ENCODE measurements at regions not wholly inside any gene's neighbourhood (a gene's known extent, or its start where the extent isn't known, plus 50 kb on each side); places are given as distances from the start of the nearest gene placed in this dataset.

DNA sequence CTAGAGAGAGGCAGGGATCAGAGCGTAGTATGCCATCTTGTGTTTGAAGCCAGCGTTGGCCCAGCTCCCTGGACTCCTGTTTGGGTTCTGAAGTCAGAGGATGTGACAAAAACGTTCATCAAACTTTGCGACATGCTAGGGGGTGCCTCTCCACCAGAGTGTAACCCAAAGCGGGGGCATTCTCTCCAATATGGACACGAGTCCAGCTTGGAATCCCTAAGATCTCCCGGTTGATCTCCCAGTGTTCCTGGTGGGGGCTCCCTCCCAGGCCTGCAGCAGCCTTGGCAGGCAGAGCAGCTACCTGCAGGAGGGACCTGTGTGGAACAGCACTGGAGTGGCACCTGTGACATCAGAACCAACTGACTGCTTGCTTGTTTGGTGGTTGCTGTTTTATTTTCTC lies 218.8 kb upstream of the ECI2 start:
- Histone ChIP-seq H3K4me1 (peaks cover 52% of the 10 kb centered on the region), H3K27me3 (ENCODE audit: low read depth) (no peaks in the 10 kb centered on the region), H3K36me3 (no peaks in the 10 kb centered on the region), H3K4me3 (no peak overlapping the region), H3K27ac (replicated peaks) (no peak overlapping the region), H3K9me3 (replicated peaks) (no peaks in the 10 kb centered on the region)
- DNase-seq: no peak
- intact Hi-C loops (cut with micrococcal nuclease): no loop called here
- TF ChIP-seq, protein P1, sequence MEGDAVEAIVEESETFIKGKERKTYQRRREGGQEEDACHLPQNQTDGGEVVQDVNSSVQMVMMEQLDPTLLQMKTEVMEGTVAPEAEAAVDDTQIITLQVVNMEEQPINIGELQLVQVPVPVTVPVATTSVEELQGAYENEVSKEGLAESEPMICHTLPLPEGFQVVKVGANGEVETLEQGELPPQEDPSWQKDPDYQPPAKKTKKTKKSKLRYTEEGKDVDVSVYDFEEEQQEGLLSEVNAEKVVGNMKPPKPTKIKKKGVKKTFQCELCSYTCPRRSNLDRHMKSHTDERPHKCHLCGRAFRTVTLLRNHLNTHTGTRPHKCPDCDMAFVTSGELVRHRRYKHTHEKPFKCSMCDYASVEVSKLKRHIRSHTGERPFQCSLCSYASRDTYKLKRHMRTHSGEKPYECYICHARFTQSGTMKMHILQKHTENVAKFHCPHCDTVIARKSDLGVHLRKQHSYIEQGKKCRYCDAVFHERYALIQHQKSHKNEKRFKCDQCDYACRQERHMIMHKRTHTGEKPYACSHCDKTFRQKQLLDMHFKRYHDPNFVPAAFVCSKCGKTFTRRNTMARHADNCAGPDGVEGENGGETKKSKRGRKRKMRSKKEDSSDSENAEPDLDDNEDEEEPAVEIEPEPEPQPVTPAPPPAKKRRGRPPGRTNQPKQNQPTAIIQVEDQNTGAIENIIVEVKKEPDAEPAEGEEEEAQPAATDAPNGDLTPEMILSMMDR (IDR thresholded peaks at IDR 0.05; ENCODE audit: borderline replicate concordance): no peak

DNA sequence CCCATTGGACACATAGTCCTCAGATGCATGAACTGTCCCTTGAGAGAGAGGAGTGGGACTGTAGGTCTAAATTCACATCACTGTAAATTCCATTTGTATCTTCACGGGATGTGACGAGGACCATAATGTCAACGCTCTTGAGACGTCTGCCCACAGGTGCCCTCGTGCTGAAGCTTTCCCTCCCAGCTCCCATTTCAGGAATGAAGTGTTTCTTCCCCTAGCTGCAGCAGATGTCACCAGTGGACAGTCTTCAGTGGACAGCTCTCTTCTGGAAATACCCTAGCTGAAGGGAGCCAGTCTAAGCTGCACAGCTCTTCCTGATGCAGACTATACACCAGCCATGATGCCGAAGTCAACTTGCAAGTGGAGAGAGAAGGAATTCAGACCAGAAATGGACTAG lies 217.4 kb upstream of the ECI2 start:
- no peaks in the 10 kb centered on the region for H3K9me3 ChIP-seq (replicated peaks)
- no peak overlapping the region for H3K4me3 ChIP-seq
- peaks cover 44% of the 10 kb centered on the region for H3K4me1 ChIP-seq
- no peaks in the 10 kb centered on the region for H3K27me3 ChIP-seq (ENCODE audit: low read depth)
- intact Hi-C loops (cut with micrococcal nuclease): no loop called here
- no peak for DNase-seq
- peak overlapping the region; percentile 84 for H3K27ac ChIP-seq (replicated peaks)
- TF ChIP-seq, protein P1 (IDR thresholded peaks at IDR 0.05; ENCODE audit: borderline replicate concordance): no peak
- H3K36me3 ChIP-seq: no peaks in the 10 kb centered on the region

DNA sequence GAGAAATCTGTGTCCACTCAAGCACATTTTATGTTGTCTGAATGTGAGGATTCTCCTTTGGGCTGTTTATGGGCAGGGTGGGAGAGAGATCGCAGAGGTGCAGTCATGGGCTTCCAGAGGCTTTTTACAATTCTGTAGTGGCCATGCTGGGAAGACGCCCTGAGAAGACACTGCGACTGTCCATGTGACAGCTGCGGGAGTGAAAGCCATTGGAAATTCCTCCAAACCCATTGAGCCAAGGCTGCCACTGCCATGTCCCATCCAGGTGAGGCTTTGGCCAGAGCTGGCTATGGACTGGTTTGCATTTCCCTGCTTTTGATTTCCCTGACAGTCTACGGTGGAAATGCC lies 216.9 kb upstream of the ECI2 start:
- Histone ChIP-seq H3K4me1 (peaks cover 45% of the 10 kb centered on the region), H3K36me3 (no peaks in the 10 kb centered on the region), H3K27me3 (ENCODE audit: low read depth) (no peaks in the 10 kb centered on the region), H3K27ac (replicated peaks) (peak overlapping the region; percentile 84), H3K9me3 (replicated peaks) (no peaks in the 10 kb centered on the region), H3K4me3 (peak overlapping the region; percentile 50)
- DNase-seq: no peak
- TF ChIP-seq, protein P1 (IDR thresholded peaks at IDR 0.05; ENCODE audit: borderline replicate concordance): no peak
- intact Hi-C loops (cut with micrococcal nuclease): no loop called here

DNA sequence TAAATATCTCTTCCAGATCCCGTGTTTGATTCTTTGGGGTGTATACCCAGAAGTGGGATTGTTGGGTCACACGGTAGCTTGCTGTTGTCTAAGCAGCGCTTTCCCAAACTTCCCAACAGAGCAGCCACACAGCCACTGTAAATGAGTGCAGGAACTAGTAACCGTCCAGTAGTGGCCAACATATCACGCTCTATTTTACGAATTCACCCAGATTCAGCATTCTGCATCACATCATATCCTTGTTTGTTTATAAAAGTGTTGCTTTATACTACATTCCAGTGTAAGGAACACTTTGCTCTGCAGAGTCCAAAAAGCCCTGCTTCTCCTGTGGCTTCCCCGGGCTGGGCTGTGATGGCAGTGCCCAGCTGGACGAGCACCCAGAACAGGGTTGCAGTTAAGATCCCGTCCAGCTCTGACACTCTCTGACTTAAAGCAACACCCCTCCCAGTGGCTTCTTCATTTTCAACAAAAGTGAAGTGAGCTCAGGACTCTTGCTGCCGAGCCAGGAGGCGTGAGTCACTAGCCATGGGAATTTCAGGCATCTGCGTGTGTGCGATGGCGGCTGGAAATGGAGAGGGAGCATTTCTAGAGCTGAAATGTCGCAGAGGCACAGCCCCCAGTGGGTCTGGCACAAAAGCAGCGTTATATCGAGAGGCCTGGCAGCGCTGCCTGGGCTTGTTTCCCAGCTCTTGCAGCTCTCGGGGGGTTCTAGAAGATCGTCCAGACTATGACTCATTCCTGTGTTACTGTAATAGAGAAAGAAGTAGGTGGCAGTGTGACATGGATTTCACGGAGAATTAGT lies 216.3 kb upstream of the ECI2 start:
- intact Hi-C loops (cut with micrococcal nuclease): no loop called here
- peak; percentile 74 for DNase-seq
- Histone ChIP-seq H3K27me3 (ENCODE audit: low read depth) (no peaks in the 10 kb centered on the region), H3K36me3 (no peaks in the 10 kb centered on the region), H3K27ac (replicated peaks) (peak overlapping the region; percentile 84), H3K4me1 (peaks cover 40% of the 10 kb centered on the region), H3K9me3 (replicated peaks) (no peaks in the 10 kb centered on the region), H3K4me3 (peak overlapping the region; percentile 50)
- TF ChIP-seq, protein P1 (IDR thresholded peaks at IDR 0.05; ENCODE audit: borderline replicate concordance): no peak

DNA sequence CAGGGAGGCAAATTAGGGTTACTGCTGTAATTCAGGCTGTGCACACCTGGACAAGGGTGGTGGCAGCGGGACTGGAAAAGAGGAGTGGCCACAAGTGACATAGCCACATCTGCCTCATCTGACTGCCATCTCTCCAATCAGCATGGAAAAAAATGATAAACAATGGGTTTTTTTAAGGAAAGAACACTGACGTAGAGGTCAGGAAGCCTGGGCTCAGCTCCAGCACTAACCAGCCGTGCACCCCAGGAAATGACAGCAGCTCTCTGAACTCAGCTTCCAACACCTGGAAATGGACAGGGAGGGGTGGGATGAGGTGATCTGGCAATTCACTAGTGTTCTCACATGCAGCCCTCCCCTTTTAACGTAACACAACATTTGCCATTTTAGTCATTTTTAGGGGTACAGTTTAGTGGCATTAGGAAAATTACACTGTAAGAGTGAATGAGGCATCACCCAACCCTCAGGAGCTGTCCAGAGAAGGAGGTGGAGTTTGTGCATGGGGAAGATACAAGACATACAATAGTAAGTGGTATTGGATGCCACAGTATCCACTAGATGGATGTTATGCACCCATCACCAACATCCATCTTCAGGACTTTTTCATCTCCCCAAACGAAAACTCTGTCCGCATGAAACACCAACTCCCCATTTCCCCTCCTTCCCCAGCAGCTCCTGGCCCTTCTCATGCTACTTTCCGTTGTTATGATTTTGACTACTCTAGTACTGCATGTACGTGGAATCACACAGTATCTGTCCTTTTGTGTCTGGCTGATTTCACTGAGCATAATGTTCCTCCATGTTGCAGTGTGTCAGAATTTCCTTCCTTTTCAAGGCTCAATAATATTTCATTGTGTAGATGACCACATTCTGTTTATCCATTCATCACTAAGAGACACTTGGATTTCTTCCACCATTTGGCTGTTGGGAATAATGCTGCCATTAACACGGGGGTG lies 215.5 kb upstream of the ECI2 start:
- peaks cover 40% of the 10 kb centered on the region for H3K4me1 ChIP-seq
- DNase-seq: peak; percentile 44
- H3K36me3 ChIP-seq: no peaks in the 10 kb centered on the region
- intact Hi-C loops (cut with micrococcal nuclease): no loop called here
- no peaks in the 10 kb centered on the region for H3K27me3 ChIP-seq (ENCODE audit: low read depth)
- no peaks in the 10 kb centered on the region for H3K9me3 ChIP-seq (replicated peaks)
- peak overlapping the region; percentile 84 for H3K27ac ChIP-seq (replicated peaks)
- H3K4me3 ChIP-seq: no peak overlapping the region
- TF ChIP-seq, protein P1 (IDR thresholded peaks at IDR 0.05; ENCODE audit: borderline replicate concordance): no peak
